ENCODE measurements at regions not wholly inside any gene's neighbourhood (a gene's known extent, or its start where the extent isn't known, plus 50 kb on each side); places are given as distances from the start of the nearest gene placed in this dataset.
"Not testable (repeated sequence)": the region's sequence is repeated elsewhere in the genome, so short reads cannot be mapped to it uniquely, and the experiment has no call there.

GRCh38 chr6:19547507-19547906 is 289.7 kb upstream of the ID4 start:
- no peak for DNase-seq (ENCODE audit: low spot score)

GRCh38 chr6:19549109-19549508 is 288.1 kb upstream of the ID4 start:
- no peak for DNase-seq (ENCODE audit: low spot score)

- no peak for DNase-seq (ENCODE audit: low spot score)
Observed at GRCh38 chr6:19550380-19550779, 286.8 kb upstream of the ID4 start.

GRCh38 chr6:19551611-19552010 is 285.6 kb upstream of the ID4 start:
- DNase-seq (ENCODE audit: low spot score) = no peak

GRCh38 chr6:19552076-19552475 is 285.1 kb upstream of the ID4 start:
- DNase-seq (ENCODE audit: low spot score) = no peak

- DNase-seq (ENCODE audit: low spot score) = no peak
Observed at GRCh38 chr6:19552588-19552987, 284.6 kb upstream of the ID4 start.

- no peak for DNase-seq (ENCODE audit: low spot score)
Observed at GRCh38 chr6:19554356-19555225, 282.6 kb upstream of the ID4 start.

GRCh38 chr6:19557191-19557590 is 280.0 kb upstream of the ID4 start:
- no peak for DNase-seq (ENCODE audit: low spot score)

GRCh38 chr6:19558201-19558600 is 279.0 kb upstream of the ID4 start:
- no peak for DNase-seq (ENCODE audit: low spot score)

- DNase-seq (ENCODE audit: low spot score) = no peak
Observed at GRCh38 chr6:19558934-19559333, 278.2 kb upstream of the ID4 start.

- DNase-seq (ENCODE audit: low spot score) = no peak
Observed at GRCh38 chr6:19562468-19562867, 274.7 kb upstream of the ID4 start.

GRCh38 chr6:19569563-19569962 is 267.6 kb upstream of the ID4 start:
- DNase-seq (ENCODE audit: low spot score) = no peak

GRCh38 chr6:19571176-19571575 is 266.0 kb upstream of the ID4 start:
- DNase-seq (ENCODE audit: low spot score) = no peak

- no peak for DNase-seq (ENCODE audit: low spot score)
Observed at GRCh38 chr6:19578481-19578880, 258.7 kb upstream of the ID4 start.

GRCh38 chr6:19584207-19584606 is 253.0 kb upstream of the ID4 start:
- not testable (repeated sequence) for DNase-seq (ENCODE audit: low spot score)

GRCh38 chr6:19587238-19587942 is 249.8 kb upstream of the ID4 start:
- no peak for DNase-seq (ENCODE audit: low spot score)

GRCh38 chr6:19590501-19591131 is 246.6 kb upstream of the ID4 start:
- DNase-seq (ENCODE audit: low spot score) = no peak

GRCh38 chr6:19597809-19598320 is 239.3 kb upstream of the ID4 start:
- no peak for DNase-seq (ENCODE audit: low spot score)

- no peak for DNase-seq (ENCODE audit: low spot score)
Observed at GRCh38 chr6:19599796-19600464, 237.2 kb upstream of the ID4 start.

GRCh38 chr6:19602434-19603013 is 234.6 kb upstream of the ID4 start:
- DNase-seq (ENCODE audit: low spot score) = no peak

GRCh38 chr6:19603721-19604120 is 233.4 kb upstream of the ID4 start:
- DNase-seq (ENCODE audit: low spot score) = no peak

GRCh38 chr6:19605624-19606023 is 231.5 kb upstream of the ID4 start:
- no peak for DNase-seq (ENCODE audit: low spot score)
